PC-9 (cell line): ENCODE measurements at regions not wholly inside any gene's neighbourhood (a gene's known extent, or its start where the extent isn't known, plus 50 kb on each side); places are given as distances from the start of the nearest gene placed in this dataset.

Experiments used
- BruUV-seq: library from RNA; stranded (reverse); fragments of 400-500 nt; replicated peaks from 2 replicates; lab custom pipeline; 2021; lab: Mats Ljungman, UMichigan
- CTCF ChIA-PET: fragments of 300-600 bp; sonication (Branson Sonifier 250); formaldehyde crosslinking; loops from one replicate; lab custom pipeline; 2022; ENCODE audit warnings: antibody characterized with exemption; lab: Charles Lee
- POLR2A ChIA-PET: fragments of 300-600 bp; sonication (Branson Sonifier 250); formaldehyde crosslinking; loops from one replicate; lab custom pipeline; 2022; ENCODE audit warnings: antibody characterized with exemption; ENCODE audit not compliant: unreplicated experiment; lab: Charles Lee
- DNase-seq, 2 experiments: peaks; one replicate each; pipeline versions ENCODE4 v3.0.0 to v3.0.0-alpha.2; 2015 to 2022; ENCODE audit warnings: mixed read lengths in 1 of 2
- H2AFZ ChIP-seq: fragments of 200-600 bp; sonication (generic); 2 replicates; pipeline ENCODE4 v1.8.1; 2017; ENCODE audit warnings: antibody characterized with exemption
- H3F3A ChIP-seq: fragments of 200-600 bp; sonication (generic); 2 replicates; pipeline ENCODE4 v1.8.1; 2017; ENCODE audit warnings: antibody characterized with exemption, mild to moderate bottlenecking, low read depth; ENCODE audit not compliant: insufficient read depth
- H3K27ac ChIP-seq: fragments of 200-600 bp; sonication (generic); 2 replicates; pipeline ENCODE4 v1.6.1; 2016; ENCODE audit warnings: mixed run types
- H3K27me3 ChIP-seq: fragments of 200-600 bp; sonication (generic); 2 replicates; pipeline ENCODE4 v1.6.1; 2016; ENCODE audit warnings: low read depth, mixed run types; ENCODE audit not compliant: insufficient read depth
- H3K36me3 ChIP-seq: fragments of 200-600 bp; sonication (generic); 2 replicates; pipeline ENCODE4 v1.6.1; 2016; ENCODE audit warnings: low read depth, mixed run types
- H3K4me1 ChIP-seq: fragments of 200-600 bp; sonication (generic); replicated peaks from 2 replicates; pipeline ENCODE4 v1.6.1; 2016; ENCODE audit warnings: mixed run types; ENCODE audit not compliant: insufficient read depth
- H3K4me2 ChIP-seq: fragments of 200-600 bp; sonication (generic); 2 replicates; pipeline ENCODE4 v1.6.1; 2017; ENCODE audit warnings: mixed run types
- H3K4me3 ChIP-seq: fragments of 200-600 bp; sonication (generic); 2 replicates; pipeline ENCODE4 v1.6.1; 2016; ENCODE audit warnings: mixed run types
- H3K79me2 ChIP-seq: fragments of 200-600 bp; sonication (generic); 2 replicates; pipeline ENCODE4 v1.6.1; 2017; ENCODE audit warnings: low read depth, mixed run types
- H3K9me2 ChIP-seq: fragments of 200-600 bp; sonication (generic); 2 replicates; pipeline ENCODE4 v1.8.1; 2017; ENCODE audit warnings: mild to moderate bottlenecking; ENCODE audit not compliant: insufficient read depth
- H3K9me3 ChIP-seq: fragments of 200-600 bp; sonication (generic); 2 replicates; pipeline ENCODE4 v1.8.1; 2016; ENCODE audit warnings: low read depth; ENCODE audit not compliant: insufficient read depth
- H4K20me1 ChIP-seq: fragments of 200-600 bp; sonication (generic); 2 replicates; pipeline ENCODE4 v1.8.1; 2017; ENCODE audit not compliant: insufficient read depth
- EZH2 ChIP-seq: fragments of 200-600 bp; sonication (generic); IDR thresholded peaks from 2 replicates; pipeline ENCODE4 v1.8.0; 2017; ENCODE audit warnings: antibody characterized with exemption, low read depth
- intact Hi-C: fragments of 100-400 bp; cut with micrococcal nuclease; formaldehyde crosslinking; loops from one replicate; pipeline ENCODE4 v1.10.0; 2022; ENCODE audit not compliant: unreplicated experiment
- TF ChIP-seq, protein P1 (sequence below): fragments of 200-600 bp; sonication (generic); conservative IDR thresholded peaks from 2 replicates; pipeline ENCODE4 v1.6.1; 2017; ENCODE audit warnings: mixed run types, antibody characterized with exemption, mild to moderate bottlenecking, moderate library complexity

DNA sequence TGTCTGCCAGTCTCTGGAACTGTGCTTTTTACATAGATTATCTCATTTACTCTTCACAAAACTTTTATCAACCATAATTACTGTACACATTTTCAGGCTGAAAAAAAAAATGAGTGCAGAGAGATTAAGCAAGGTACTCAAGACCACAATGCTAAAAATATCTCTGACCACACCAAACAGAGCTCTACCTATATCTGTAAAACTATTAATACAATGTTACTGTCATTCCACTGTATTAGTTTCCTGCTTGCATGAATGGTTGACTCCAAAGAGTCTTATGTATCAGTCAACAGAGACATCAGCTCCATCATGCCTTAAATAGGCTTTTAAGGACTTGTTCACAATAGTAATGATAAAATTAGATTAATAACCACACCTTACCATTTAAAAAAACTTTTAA, 134.7 kb upstream of the CCDC150 start:
- Histone ChIP-seq H3K9me3 (no peaks in the 10 kb centered on the region), H3K27ac (no peak overlapping the region), H2AFZ (no peak overlapping the region), H3K36me3 (no peaks in the 10 kb centered on the region), H3K4me2 (no peak overlapping the region), H3K27me3 (no peaks in the 10 kb centered on the region), H3K4me1 (no peaks in the 10 kb centered on the region), H3K9me2 (no peaks in the 10 kb centered on the region), H3K4me3 (no peak overlapping the region), H3K79me2 (no peaks in the 10 kb centered on the region), H4K20me1 (no peaks in the 10 kb centered on the region), H3F3A (no peaks in the 10 kb centered on the region)
- TF ChIP-seq, protein P1, sequence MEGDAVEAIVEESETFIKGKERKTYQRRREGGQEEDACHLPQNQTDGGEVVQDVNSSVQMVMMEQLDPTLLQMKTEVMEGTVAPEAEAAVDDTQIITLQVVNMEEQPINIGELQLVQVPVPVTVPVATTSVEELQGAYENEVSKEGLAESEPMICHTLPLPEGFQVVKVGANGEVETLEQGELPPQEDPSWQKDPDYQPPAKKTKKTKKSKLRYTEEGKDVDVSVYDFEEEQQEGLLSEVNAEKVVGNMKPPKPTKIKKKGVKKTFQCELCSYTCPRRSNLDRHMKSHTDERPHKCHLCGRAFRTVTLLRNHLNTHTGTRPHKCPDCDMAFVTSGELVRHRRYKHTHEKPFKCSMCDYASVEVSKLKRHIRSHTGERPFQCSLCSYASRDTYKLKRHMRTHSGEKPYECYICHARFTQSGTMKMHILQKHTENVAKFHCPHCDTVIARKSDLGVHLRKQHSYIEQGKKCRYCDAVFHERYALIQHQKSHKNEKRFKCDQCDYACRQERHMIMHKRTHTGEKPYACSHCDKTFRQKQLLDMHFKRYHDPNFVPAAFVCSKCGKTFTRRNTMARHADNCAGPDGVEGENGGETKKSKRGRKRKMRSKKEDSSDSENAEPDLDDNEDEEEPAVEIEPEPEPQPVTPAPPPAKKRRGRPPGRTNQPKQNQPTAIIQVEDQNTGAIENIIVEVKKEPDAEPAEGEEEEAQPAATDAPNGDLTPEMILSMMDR = no peak
- TF ChIP-seq EZH2 = no peak
- ChIA-PET POLR2A (no interaction called here), CTCF (no interaction called here)
- DNase-seq = no peak
- intact Hi-C loops = no loop called here
- no TSS peak for BruUV-seq

DNA sequence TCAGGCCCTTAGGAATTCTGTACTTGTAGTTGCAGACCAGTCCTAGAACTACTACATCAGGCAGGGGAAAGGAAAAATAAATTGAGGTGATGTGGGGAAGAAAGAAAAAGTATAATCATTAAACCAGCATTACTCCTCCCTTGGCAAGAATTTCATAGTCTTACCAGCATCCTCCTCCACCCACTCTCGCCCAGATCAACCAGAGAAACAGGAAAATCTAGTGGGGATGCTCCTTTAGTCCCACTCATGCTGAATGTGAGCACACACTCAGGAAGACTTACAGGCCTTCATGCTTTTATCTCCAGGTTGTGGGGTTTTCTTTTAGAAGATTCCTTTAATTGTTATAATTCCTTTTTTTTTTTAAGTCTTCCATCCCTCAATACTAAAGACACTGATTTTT, 129.3 kb upstream of the CCDC150 start:
- H3F3A ChIP-seq = no peaks in the 10 kb centered on the region
- BruUV-seq = no TSS peak
- no peak for DNase-seq
- H3K36me3 ChIP-seq = no peaks in the 10 kb centered on the region
- no peak overlapping the region for H3K27ac ChIP-seq
- TF ChIP-seq EZH2 = no peak
- TF ChIP-seq, protein P1 = no peak
- no peaks in the 10 kb centered on the region for H3K9me2 ChIP-seq
- no peaks in the 10 kb centered on the region for H3K4me1 ChIP-seq
- intact Hi-C loops = no loop called here
- H4K20me1 ChIP-seq = no peaks in the 10 kb centered on the region
- H3K4me3 ChIP-seq = no peak overlapping the region
- no peaks in the 10 kb centered on the region for H3K79me2 ChIP-seq
- H3K9me3 ChIP-seq = no peaks in the 10 kb centered on the region
- POLR2A ChIA-PET = no interaction called here
- no peak overlapping the region for H2AFZ ChIP-seq
- CTCF ChIA-PET = no interaction called here
- H3K4me2 ChIP-seq = no peak overlapping the region
- H3K27me3 ChIP-seq = no peaks in the 10 kb centered on the region

DNA sequence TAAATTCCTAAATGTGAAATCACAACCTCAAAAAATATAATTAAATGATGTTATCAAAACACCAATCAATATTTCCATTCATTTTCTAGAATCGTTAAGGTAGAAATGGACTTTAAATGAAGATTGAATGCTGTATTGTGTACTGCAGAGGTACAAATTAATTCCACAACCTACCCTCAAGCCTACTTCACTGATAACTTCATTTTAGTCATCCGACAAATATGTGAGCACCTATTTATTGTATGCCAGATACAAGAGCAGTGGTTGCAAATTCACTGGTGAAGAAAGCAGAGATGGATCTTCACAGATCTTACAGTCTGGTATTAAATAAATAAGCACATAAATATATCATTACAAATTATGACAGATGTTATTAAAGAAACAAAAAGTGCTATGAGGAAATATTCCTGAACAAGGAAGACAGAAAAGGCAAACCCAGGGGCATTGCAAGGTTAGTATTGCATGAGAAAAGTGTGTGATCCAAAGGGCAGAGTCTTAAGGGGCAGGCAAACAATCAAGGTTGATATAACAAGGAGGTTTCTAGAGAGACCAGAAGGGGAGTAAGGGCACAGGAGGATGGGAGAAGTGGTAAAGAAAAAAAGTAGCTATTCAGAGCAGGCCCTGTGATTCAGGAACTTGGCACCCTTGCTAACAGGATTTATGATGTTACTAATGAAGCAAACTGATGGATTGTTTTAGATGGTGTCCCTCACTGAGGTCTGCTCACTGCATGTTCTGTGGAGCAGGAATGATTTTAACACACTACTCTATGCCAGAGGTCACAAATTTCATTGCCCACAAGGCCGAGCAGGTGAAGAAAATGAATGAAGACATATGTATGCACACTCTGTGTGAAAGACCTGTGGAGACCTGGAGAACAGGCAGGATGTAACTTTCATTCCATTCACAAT, 128.0 kb upstream of the CCDC150 start:
- POLR2A ChIA-PET = no interaction called here
- intact Hi-C loops = no loop called here
- Histone ChIP-seq H3K36me3 (no peaks in the 10 kb centered on the region), H4K20me1 (no peaks in the 10 kb centered on the region), H3K9me2 (no peaks in the 10 kb centered on the region), H3K79me2 (no peaks in the 10 kb centered on the region), H2AFZ (no peak overlapping the region), H3K27me3 (no peaks in the 10 kb centered on the region), H3K9me3 (no peaks in the 10 kb centered on the region), H3K27ac (no peak overlapping the region), H3K4me1 (no peaks in the 10 kb centered on the region), H3F3A (no peaks in the 10 kb centered on the region), H3K4me2 (no peak overlapping the region), H3K4me3 (no peak overlapping the region)
- no TSS peak for BruUV-seq
- DNase-seq = no peak
- no peak for TF ChIP-seq EZH2
- TF ChIP-seq, protein P1 = no peak
- CTCF ChIA-PET = no interaction called here
